DND-41 (cell line): ENCODE measurements at regions not wholly inside any gene's neighbourhood (a gene's known extent, or its start where the extent isn't known, plus 50 kb on each side); places are given as distances from the start of the nearest gene placed in this dataset.

Source experiments
- ATAC-seq: fragments of 200-7000 bp; cut with Tn5 transposase; 3 replicates; pipeline ENCODE4 v1.9.1; 2021; ENCODE audit warnings: low read depth; ENCODE audit not compliant: insufficient read depth
- DNase-seq: peaks from one replicate; pipeline ENCODE4 v3.0.0-alpha.2; 2020
- H2AFZ ChIP-seq: 2 replicates; pipeline ENCODE4 v1.6.0; 2012; ENCODE audit warnings: low read depth, low read length
- H3K27ac ChIP-seq: 2 replicates; pipeline ENCODE4 v1.5.1; 2012; ENCODE audit warnings: low read length, inconsistent platforms
- H3K27me3 ChIP-seq: fragments of 200-600 bp; sonication (generic); 2 replicates; pipeline ENCODE4 v1.6.0; 2012; ENCODE audit warnings: low read length, mild to moderate bottlenecking, inconsistent platforms; ENCODE audit not compliant: insufficient read depth, poor library complexity
- H3K36me3 ChIP-seq: 2 replicates; pipeline ENCODE4 v1.5.1; 2012; ENCODE audit warnings: low read length, inconsistent platforms; ENCODE audit not compliant: insufficient read depth
- H3K4me1 ChIP-seq: 2 replicates; pipeline ENCODE4 v1.5.1; 2012; ENCODE audit warnings: mild to moderate bottlenecking, low read length; ENCODE audit not compliant: insufficient read depth
- H3K4me2 ChIP-seq: 2 replicates; pipeline ENCODE4 v1.6.0; 2012; ENCODE audit warnings: mild to moderate bottlenecking, moderate library complexity, low read length, inconsistent platforms; ENCODE audit not compliant: insufficient read depth
- H3K4me3 ChIP-seq, 2 experiments: fragments of 200-600 bp in 1 of 2; shearing (Covaris generic) in 1 of 2; 2 replicates each; pipeline ENCODE4 v1.5.1; 2012 to 2016; ENCODE audit warnings: inconsistent platforms in 2 of 2, low read length in 2 of 2, mild to moderate bottlenecking in 2 of 2, low read depth in 1 of 2, moderate library complexity in 1 of 2
- H3K79me2 ChIP-seq: 2 replicates; pipeline ENCODE4 v1.6.0; 2012; ENCODE audit warnings: low read length, inconsistent platforms; ENCODE audit not compliant: insufficient read depth
- H3K9ac ChIP-seq: 2 replicates; pipeline ENCODE4 v1.6.0; 2012; ENCODE audit warnings: low read depth, mild to moderate bottlenecking, inconsistent platforms, low read length, moderate library complexity
- H3K9me3 ChIP-seq: 2 replicates; pipeline ENCODE4 v1.5.1; 2012; ENCODE audit warnings: low read length, moderate library complexity, mild to moderate bottlenecking, inconsistent platforms; ENCODE audit not compliant: insufficient read depth, severe bottlenecking
- H4K20me1 ChIP-seq: 2 replicates; pipeline ENCODE4 v1.6.0; 2012; ENCODE audit warnings: low read length; ENCODE audit not compliant: insufficient read depth
- CTCF ChIP-seq: IDR thresholded peaks from 2 replicates; pipeline ENCODE4 v1.5.1; 2012; ENCODE audit warnings: borderline replicate concordance, low read length, moderate library complexity, mild to moderate bottlenecking; ENCODE audit not compliant: poor library complexity, severe bottlenecking; ENCODE audit errors: extremely low read depth
- EZH2 ChIP-seq: IDR thresholded peaks from 3 replicates; pipeline ENCODE4 v1.6.1; 2012; ENCODE audit warnings: borderline replicate concordance, low read depth, mild to moderate bottlenecking, moderate library complexity, low read length, inconsistent platforms; ENCODE audit not compliant: severe bottlenecking

DNA sequence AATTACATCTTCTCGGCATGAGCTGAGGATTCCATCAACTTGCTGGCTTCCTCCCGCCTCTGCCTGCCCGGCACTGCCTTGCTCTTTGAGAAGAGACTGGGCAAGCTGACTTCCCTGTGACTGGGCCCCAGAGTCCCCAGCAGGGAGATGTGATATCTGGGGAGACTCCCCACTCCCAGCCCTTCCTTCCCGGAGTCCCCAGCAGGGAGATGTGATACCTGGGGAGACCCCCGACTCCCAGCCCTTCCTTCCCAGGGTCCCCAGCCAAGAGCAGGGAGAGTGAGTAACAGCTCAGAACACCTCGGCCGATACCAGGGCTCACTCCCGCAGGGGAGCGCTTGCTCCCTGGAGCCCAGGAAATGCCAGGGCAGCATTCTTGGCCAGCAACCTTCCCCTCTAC is 90.1 kb upstream of the NEURL1B start:
- no peak for DNase-seq
- Histone ChIP-seq H3K36me3 (no peaks in the 10 kb centered on the region), H3K4me1 (no peaks in the 10 kb centered on the region), H3K9me3 (no peaks in the 10 kb centered on the region), H3K4me3 (no peak overlapping the region), H3K4me2 (no peak overlapping the region), H2AFZ (no peak overlapping the region), H3K79me2 (no peaks in the 10 kb centered on the region), H3K27me3 (no peaks in the 10 kb centered on the region), H4K20me1 (no peaks in the 10 kb centered on the region), H3K9ac (no peak overlapping the region), H3K27ac (no peak overlapping the region)
- TF ChIP-seq CTCF = no peak
- no peak for ATAC-seq

GRCh38 chr5:172550096-172550765 is 90.8 kb upstream of the NEURL1B start:
- Histone ChIP-seq H3K4me1 (no peaks in the 10 kb centered on the region), H3K9ac (no peak overlapping the region), H3K36me3 (no peaks in the 10 kb centered on the region), H3K79me2 (no peaks in the 10 kb centered on the region), H3K9me3 (no peaks in the 10 kb centered on the region), H3K4me3 (no peak overlapping the region), H3K27ac (no peak overlapping the region), H3K27me3 (no peaks in the 10 kb centered on the region), H2AFZ (no peak overlapping the region), H4K20me1 (no peaks in the 10 kb centered on the region), H3K4me2 (no peak overlapping the region)
- TF ChIP-seq CTCF = no peak
- no peak for TF ChIP-seq EZH2
- DNase-seq (no peak), ATAC-seq (no peak)

DNA sequence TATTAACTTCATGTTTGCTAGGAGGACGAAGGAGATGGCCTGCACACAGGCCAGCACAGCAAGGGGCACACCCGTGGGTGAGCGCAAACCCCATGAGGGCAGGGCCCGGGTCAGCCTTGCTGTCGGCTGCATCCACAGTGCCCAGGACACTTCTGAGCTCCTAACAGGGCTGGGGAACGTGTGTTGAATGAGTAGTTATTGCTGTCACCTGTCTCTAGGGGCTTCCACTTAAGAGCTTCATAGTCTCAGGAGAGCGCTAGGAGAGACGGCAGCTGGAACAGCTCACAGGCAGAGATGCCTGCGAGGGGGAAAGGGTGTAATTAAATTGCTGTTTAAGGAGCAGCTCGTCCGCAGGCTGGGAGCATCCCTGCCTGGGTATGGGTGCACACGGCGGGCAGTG is 91.4 kb upstream of the NEURL1B start:
- H3K9me3 ChIP-seq = no peaks in the 10 kb centered on the region
- DNase-seq = no peak
- H3K36me3 ChIP-seq = no peaks in the 10 kb centered on the region
- H3K4me2 ChIP-seq = no peak overlapping the region
- H3K27ac ChIP-seq = no peak overlapping the region
- H3K79me2 ChIP-seq = no peaks in the 10 kb centered on the region
- no peak for ATAC-seq
- H2AFZ ChIP-seq = no peak overlapping the region
- no peak overlapping the region for H3K4me3 ChIP-seq
- H3K4me1 ChIP-seq = no peaks in the 10 kb centered on the region
- H3K27me3 ChIP-seq = no peaks in the 10 kb centered on the region
- TF ChIP-seq CTCF (no peak), EZH2 (no peak)
- H3K9ac ChIP-seq = no peak overlapping the region
- no peaks in the 10 kb centered on the region for H4K20me1 ChIP-seq
